ENCODE measurements at regions not wholly inside any gene's neighbourhood (a gene's known extent, or its start where the extent isn't known, plus 50 kb on each side); places are given as distances from the start of the nearest gene placed in this dataset.
"Not testable (repeated sequence)": the region's sequence is repeated elsewhere in the genome, so short reads cannot be mapped to it uniquely, and the experiment has no call there.

- H3K4me3 Mint-ChIP-seq = no peak overlapping the region
- DNase-seq (no peak), ATAC-seq (ENCODE audit: low read depth) (no peak)
- H3K27me3 Mint-ChIP-seq = peaks cover 4% of the 10 kb centered on the region
- ChIA-PET POLR2A (no interaction called here), CTCF (no interaction called here)
- H3K4me1 Mint-ChIP-seq = no peaks in the 10 kb centered on the region
- TF ChIP-seq CTCF (IDR thresholded peaks at IDR 0.05) = no peak
- no peaks in the 10 kb centered on the region for H3K9me3 Mint-ChIP-seq
- H3K36me3 Mint-ChIP-seq (ENCODE audit: low read depth) = no peaks in the 10 kb centered on the region
- no peak overlapping the region for H3K27ac Mint-ChIP-seq
- intact Hi-C loops (cut with micrococcal nuclease) = no loop called here
Observed at GRCh38 chr5:130762031-130762430, 403.0 kb downstream of the HINT1 start.

- no peaks in the 10 kb centered on the region for H3K9me3 Mint-ChIP-seq
- no peaks in the 10 kb centered on the region for H3K4me1 Mint-ChIP-seq
- H3K27me3 Mint-ChIP-seq = no peaks in the 10 kb centered on the region
- H3K27ac Mint-ChIP-seq = no peak overlapping the region
- intact Hi-C loops (cut with micrococcal nuclease) = no loop called here
- ChIA-PET POLR2A (no interaction called here), CTCF (no interaction called here)
- ATAC-seq (ENCODE audit: low read depth) (no peak), DNase-seq (no peak)
- no peaks in the 10 kb centered on the region for H3K36me3 Mint-ChIP-seq (ENCODE audit: low read depth)
- no peak overlapping the region for H3K4me3 Mint-ChIP-seq
- no peak for TF ChIP-seq CTCF (IDR thresholded peaks at IDR 0.05)
Observed at GRCh38 chr5:130759061-130759460, 406.0 kb downstream of the HINT1 start.

GRCh38 chr5:130747556-130747955 lies 417.5 kb downstream of the HINT1 start:
- intact Hi-C loops (cut with micrococcal nuclease) = no loop called here
- POLR2A ChIA-PET = no interaction called here
- Mint-ChIP-seq H3K27ac (no peak overlapping the region), H3K4me3 (no peak overlapping the region), H3K27me3 (peaks cover 2% of the 10 kb centered on the region), H3K36me3 (ENCODE audit: low read depth) (no peaks in the 10 kb centered on the region), H3K9me3 (peaks cover 8% of the 10 kb centered on the region), H3K4me1 (no peaks in the 10 kb centered on the region)
- CTCF ChIA-PET = no interaction called here
- DNase-seq (no peak), ATAC-seq (ENCODE audit: low read depth) (no peak)
- no peak for TF ChIP-seq CTCF (IDR thresholded peaks at IDR 0.05)

- H3K9me3 Mint-ChIP-seq; ATAC-seq (ENCODE audit: low read depth); H3K4me1 Mint-ChIP-seq; H3K27me3 Mint-ChIP-seq; DNase-seq; H3K27ac Mint-ChIP-seq; CTCF ChIA-PET; H3K4me3 Mint-ChIP-seq; intact Hi-C loops (cut with micrococcal nuclease); POLR2A ChIA-PET; H3K36me3 Mint-ChIP-seq (ENCODE audit: low read depth): not testable (repeated sequence)
Observed at GRCh38 chr5:130746641-130747040, 418.4 kb downstream of the HINT1 start.

GRCh38 chr5:130743092-130743491 lies 422.0 kb downstream of the HINT1 start:
- Mint-ChIP-seq H3K4me3 (no peak overlapping the region), H3K27ac (no peak overlapping the region), H3K4me1 (no peaks in the 10 kb centered on the region), H3K27me3 (peaks cover 2% of the 10 kb centered on the region), H3K9me3 (peaks cover 21% of the 10 kb centered on the region), H3K36me3 (ENCODE audit: low read depth) (no peaks in the 10 kb centered on the region)
- TF ChIP-seq CTCF (IDR thresholded peaks at IDR 0.05) = no peak
- POLR2A ChIA-PET = no interaction called here
- intact Hi-C loops (cut with micrococcal nuclease) = no loop called here
- ATAC-seq (ENCODE audit: low read depth) (no peak), DNase-seq (no peak)
- CTCF ChIA-PET = no interaction called here

- no peaks in the 10 kb centered on the region for H3K27me3 Mint-ChIP-seq
- H3K9me3 Mint-ChIP-seq = peaks cover 14% of the 10 kb centered on the region
- ChIA-PET POLR2A (no interaction called here), CTCF (no interaction called here)
- H3K27ac Mint-ChIP-seq = no peak overlapping the region
- H3K4me1 Mint-ChIP-seq = no peaks in the 10 kb centered on the region
- DNase-seq (no peak), ATAC-seq (ENCODE audit: low read depth) (no peak)
- H3K36me3 Mint-ChIP-seq (ENCODE audit: low read depth) = no peaks in the 10 kb centered on the region
- intact Hi-C loops (cut with micrococcal nuclease) = no loop called here
- no peak overlapping the region for H3K4me3 Mint-ChIP-seq
- no peak for TF ChIP-seq CTCF (IDR thresholded peaks at IDR 0.05)
Observed at GRCh38 chr5:130740047-130740569, 424.9 kb downstream of the HINT1 start.

Data from activated B cell treated with CpG ODN at 0.5 μM for 24 hours (primary cell).